ENCODE measurements at regions not wholly inside any gene's neighbourhood (a gene's known extent, or its start where the extent isn't known, plus 50 kb on each side); places are given as distances from the start of the nearest gene placed in this dataset.

- TF ChIP-seq, protein P1, sequence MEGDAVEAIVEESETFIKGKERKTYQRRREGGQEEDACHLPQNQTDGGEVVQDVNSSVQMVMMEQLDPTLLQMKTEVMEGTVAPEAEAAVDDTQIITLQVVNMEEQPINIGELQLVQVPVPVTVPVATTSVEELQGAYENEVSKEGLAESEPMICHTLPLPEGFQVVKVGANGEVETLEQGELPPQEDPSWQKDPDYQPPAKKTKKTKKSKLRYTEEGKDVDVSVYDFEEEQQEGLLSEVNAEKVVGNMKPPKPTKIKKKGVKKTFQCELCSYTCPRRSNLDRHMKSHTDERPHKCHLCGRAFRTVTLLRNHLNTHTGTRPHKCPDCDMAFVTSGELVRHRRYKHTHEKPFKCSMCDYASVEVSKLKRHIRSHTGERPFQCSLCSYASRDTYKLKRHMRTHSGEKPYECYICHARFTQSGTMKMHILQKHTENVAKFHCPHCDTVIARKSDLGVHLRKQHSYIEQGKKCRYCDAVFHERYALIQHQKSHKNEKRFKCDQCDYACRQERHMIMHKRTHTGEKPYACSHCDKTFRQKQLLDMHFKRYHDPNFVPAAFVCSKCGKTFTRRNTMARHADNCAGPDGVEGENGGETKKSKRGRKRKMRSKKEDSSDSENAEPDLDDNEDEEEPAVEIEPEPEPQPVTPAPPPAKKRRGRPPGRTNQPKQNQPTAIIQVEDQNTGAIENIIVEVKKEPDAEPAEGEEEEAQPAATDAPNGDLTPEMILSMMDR (IDR thresholded peaks at IDR 0.05), result no peak
- no peak for TF ChIP-seq POLR2A (IDR thresholded peaks at IDR 0.05)
These were observed 259.3 kb upstream of the AJAP1 start for GRCh38 chr1:4395158-4395557.
